IPS-NIHi7 (cell line): ENCODE measurements at regions not wholly inside any gene's neighbourhood (a gene's known extent, or its start where the extent isn't known, plus 50 kb on each side); places are given as distances from the start of the nearest gene placed in this dataset.

Experiments used
- DNase-seq: peaks from one replicate; pipeline ENCODE4 v3.0.0; 2012; ENCODE audit warnings: mixed read lengths; ENCODE audit errors: extremely low spot score

DNA sequence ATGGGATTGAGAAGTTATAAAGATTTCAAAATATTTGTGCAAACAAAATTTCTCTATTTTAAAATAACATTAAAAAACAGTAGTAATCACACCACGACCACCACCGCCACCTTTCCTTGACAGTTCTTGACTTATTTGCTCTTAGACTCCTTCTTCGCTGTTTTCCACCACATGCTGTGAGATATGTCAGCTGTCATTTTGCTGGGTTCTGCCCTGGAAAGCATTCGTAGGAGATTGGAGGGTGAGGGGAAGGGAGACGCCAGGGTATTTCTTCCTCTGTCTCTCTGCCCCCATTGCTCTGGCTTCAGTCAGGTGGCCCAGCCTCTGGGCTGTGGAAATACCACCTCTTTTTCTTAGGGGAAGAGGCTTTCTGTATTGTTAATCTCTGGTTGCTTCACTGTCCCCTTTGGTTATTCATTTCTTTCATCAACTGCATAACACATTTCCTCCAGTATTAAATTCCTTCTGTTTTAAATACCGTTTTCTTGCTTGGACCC is 186.2 kb downstream of the NEDD1 start:
- DNase-seq = no peak

DNA sequence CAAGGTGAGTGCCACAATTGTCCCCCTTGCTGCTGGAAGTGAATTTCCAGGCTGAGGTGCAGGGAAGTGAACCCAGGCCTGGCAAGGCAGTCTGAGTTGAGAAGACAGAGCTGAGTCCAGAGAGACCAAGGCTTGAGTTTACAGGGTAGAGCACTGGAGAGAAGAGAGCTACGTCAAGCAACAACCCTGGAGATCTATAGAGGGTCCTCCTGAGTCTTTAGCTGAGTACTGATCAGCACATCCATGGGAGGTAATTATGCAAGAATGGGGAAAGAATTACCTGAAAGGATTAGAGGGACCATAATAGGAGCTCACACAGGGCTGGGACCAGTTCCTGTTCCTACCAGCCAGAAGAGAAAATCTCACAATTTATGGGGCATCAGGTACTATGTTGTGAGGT is 190.7 kb downstream of the NEDD1 start:
- DNase-seq = no peak

DNA sequence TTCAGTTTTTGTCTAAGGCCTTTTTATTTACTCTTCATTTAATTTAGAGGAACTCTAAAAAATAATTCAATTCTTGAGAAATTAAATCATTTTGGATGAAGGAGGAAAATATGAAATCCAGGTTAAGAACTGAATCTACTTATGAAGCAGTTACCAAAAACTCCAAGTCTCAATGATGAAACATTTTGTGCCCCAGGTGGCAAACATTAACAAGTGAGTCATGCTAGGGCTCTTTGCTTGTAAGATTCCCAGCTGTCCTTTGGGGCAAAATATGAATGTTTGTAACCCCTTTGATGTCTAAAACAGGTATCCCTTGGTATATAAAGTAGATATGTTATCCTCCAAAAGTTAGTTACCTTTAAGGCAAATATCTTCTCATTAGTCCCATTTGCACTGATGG is 202.4 kb downstream of the NEDD1 start:
- no peak for DNase-seq

DNA sequence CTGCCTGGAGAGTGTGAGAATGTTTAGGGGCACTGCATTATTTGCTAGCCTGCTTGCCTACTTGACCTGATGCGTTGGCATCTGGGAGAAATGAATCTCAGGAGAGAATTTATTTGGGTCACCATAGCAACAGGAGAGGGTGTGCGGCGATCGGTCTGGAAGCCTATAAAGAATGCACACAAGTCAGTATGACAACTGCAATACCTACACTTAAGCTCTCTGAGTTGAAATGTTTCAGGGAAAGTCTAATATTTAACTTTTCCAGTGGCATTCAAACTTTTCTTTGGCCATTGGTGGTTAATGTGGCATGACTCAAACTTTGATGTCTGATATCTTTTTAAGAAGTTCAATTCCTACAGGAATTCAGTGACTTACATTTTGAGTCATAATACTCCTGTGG is 205.1 kb downstream of the NEDD1 start:
- no peak for DNase-seq

DNA sequence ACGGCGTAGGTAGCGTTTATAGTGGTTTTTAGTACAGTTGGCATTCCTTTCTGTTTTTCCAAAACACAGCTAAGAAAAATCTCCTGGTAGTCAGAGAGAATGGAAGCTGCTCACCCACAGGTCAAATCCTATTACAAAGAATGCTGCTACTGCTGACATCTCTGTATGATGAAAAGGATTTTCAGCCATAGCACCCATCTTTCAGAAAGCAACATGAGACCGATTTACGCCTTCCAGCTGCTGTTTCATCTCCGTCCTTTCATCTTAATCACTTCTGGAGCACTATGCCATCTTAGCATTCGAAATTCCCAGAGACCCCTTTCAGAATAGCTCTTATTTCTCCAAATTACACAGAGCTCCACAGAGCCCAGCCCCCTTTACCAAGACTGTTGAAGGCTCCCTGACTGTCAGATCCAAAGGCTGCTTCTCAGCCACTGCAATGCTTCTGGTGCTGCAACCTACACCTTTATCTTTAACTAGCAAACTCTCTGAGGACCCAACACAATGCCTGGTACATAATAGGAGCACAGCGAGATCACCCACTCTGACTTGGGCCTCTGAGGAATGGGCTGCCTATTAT is 211.8 kb downstream of the NEDD1 start:
- no peak for DNase-seq

DNA sequence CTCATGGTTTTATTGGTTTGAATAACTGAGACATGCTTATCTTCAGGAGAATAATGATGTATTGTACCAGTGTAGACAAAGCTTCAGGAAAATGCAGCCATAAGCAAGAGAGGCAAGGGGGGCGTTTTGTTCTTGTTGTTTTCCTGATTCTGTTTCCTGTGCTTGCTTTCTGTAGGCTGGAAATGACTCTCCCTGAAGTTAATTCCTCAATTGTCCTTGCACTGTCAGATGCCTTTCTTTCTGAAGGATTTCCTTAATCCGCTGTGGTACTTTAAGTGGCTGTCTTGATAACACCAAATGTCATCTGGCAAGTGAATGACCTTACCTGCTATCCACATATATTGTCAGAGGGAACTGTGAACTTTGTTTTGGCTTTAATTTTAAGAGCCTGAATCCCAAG is 220.0 kb downstream of the NEDD1 start:
- no peak for DNase-seq

DNA sequence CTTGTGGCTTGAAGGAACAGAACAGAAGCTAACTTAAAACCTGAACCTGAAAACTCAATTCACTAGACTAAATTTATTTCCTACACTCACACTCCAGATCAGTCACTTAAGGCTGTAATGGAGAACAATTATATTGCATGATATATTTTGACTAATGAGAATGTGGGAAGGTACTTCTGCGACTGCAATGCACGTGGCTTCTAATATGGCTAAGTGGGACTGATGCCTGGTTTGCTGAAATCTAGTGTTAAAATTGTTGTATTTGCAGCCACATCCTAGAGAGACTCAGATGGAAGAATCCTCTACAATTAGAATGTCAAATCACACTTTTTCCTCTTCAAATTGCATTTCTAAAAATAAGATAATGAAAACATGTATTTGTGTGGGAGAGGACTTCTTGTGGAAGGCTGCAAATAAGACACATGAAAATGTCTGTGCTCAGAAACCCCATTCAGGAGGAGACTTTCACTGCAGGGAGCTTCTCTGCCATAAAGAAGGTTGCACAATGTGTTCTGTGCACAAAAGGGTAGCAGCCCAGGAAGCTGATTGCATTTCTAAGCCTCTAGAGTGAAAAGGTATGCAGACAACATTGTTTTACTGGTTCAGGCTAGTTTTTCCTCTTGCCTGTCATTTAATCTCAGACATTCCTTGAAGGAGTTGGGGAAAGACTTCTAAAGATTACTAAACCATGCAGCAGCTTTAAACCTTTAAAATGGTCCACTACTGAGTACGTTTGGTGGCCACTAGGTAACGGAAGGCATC is 224.3 kb downstream of the NEDD1 start:
- peak; percentile 59 for DNase-seq

DNA sequence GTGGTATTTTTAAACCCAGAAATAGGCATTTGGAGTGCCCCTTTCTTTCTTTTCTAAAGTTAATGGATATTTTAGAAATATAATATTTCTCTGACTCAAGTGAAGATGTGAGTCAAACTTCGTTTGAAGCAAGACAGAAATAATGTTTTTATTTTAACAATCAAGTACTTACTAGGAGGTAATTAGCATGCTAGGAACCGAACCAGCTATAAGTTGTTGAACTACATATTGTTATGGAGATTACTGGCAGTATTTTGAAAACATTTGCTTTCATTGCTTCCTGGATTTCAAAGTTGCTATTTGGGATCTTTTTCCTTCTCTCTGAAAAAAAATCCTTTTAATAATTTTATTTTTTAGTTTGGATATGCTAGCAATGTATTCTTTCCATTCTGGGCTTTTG is 225.2 kb downstream of the NEDD1 start:
- no peak for DNase-seq

DNA sequence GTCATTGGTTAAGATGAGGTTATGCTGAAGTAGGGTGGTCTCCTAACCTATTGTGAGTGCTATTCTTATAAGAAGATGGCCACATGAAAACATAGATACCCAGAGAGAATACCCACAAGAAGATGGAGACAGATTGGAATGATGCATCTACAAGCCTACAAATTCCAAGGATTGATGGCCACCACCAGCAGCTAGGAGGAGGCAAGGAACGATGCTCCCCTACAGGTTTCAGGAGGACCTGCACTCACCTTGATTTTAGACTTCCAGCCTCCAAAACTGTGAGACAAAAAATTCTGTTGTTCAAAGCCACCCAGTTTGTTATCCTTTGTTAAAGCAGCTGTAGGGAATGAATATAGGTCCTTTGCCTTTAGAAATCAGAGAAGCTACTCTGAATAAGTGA is 227.4 kb downstream of the NEDD1 start:
- no peak for DNase-seq

DNA sequence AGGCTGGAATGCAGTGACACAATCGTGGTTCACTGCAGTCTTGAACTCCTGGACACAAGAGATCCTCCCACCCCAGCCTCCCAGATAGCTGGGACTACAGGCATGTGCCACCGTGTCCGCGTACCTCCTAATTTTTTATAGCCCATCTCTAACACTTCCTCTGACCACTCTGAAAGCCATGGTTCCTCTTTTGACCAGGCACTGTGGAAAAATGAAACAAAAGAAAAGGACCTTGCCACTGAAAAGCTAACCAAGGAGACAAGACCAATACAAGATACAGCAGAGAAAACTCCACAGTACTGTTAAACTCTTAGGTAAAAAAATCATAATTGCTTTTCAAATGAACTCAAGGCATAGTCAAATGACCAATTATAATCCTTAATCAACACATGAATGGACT is 233.3 kb downstream of the NEDD1 start:
- DNase-seq = no peak

DNA sequence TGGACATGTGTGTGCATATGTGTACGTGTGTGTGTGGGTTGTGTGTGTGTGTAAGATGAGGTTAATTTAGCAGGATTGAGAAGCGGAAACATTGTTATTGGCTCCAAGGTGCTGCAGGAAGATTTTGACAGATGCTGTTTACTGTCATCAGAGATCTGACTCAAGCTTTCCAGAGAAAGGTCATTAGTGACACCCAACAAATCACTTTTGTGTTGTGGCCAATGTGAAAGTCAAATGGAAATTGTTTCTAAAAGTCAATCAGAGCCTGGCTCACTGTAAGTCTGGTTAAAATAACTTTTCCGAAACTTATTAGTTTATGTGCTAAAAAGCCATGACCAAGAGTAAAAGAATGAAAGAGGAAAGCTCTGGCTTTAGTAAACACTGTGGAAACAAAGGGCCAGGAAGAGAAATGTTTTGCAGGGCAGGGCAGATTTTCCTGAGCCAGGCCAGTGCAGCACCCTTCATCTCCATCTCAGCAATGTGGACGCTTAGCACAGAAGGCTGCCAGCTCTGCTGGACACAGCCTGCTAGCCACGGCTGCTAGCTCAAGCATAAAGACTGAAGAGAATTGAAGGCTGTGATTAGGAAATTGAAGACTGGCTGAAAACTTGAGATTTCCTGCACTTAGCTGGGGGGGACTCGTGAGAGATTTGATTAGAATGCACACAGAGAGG is 235.8 kb downstream of the NEDD1 start:
- no peak for DNase-seq

DNA sequence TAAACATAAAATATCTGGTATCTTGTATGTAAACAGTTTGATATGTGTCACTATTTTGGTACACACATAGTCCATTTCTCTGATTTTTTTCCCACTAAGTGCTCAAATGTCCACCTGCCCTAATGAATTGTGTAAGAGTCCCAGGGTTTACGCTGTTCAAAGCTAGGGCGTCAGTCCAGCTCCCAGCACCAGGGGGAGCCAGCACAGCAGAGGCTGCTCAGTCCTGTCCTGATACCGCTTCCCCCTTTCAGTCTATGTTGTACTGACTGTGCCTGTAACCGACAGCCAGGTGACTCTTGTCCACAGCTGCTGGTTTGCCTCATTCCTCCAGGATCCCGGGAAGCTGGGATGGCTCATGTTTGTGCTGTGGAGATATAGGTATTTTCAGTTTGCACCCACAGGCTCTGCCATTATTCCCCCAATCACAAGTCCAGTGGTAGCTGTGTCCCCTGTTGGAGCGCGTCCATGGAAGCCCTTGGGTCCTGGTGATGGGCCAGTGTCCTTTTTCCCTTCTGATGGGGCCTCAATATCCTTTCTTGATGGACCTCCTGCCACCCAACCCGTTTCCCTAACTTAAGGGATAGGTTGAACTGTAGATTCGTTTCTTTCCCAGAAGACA is 242.0 kb downstream of the NEDD1 start:
- DNase-seq = peak; percentile 83

DNA sequence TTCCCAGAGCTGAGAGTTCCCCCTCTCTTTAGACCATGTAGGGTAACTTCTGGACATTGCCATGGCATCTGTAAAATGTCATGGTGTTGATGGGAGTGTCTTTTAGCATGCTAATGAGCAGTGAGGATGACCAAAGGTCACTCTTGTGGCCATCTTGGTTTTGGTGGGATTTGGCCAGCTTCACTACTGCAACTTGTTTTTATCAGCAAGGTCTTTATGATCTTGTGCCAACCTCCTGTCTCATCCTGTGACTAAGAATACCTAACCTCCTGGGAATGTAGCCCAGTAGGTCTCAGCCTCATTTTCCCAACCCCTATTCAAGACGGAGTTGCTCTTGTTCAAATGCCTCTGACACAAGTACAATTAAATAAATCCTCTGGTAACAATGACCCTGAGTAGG is 244.4 kb downstream of the NEDD1 start:
- no peak for DNase-seq

DNA sequence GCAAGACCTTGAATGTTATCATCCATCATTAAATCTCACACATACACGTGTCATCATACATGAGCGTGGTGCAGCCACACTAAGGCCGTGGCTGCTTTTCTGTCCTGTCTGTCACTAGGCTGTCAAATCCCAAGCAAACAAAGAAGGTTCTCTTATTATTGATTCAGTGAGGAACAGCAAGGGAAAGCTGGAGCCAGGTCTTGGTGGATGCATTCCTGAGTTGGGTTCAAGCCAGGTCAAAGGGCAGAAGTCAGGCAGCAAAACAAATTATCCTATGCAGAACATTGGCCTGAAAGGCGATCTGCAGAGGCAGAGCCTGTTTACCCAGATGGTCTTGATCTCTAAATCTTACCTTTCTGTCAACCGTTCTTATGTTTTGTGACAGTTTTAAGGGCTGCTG is 252.3 kb downstream of the NEDD1 start:
- DNase-seq = no peak

DNA sequence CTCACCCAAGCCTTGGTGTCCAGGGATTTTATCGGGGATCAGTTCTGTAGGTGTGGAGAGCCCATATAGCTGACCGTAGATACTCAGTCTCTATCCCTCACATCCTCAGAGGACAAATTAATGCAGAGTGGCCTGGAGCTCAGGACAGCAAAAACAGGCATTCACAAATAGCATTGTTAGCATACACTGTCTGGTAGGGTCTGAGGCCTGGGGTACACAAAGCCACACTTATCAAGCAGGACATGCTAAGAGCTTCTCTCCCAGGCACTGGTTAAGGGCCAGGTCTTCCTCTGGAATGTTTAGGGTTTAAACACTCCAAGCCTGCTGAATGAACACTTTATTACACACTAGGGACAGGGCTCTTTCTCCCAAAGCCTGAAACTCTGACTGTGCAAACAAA is 253.2 kb downstream of the NEDD1 start:
- no peak for DNase-seq

DNA sequence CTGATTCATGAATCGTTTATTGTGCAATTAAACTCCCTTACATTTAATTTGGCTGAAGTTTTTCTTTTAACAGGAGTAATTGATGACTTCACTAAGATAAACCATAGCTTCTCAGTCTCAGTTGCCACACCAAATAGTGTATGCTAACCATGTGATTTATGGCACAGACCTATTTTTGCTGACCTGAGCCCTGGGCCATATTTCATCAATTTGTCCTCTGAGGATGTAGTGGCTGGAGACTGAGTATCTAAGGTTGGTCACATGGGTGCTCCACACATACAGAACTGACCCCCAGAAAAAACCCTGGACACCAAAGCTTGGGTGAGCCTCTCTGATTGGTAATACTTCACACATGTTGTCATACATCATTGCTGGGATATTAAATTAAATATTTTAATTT is 255.1 kb downstream of the NEDD1 start:
- no peak for DNase-seq

DNA sequence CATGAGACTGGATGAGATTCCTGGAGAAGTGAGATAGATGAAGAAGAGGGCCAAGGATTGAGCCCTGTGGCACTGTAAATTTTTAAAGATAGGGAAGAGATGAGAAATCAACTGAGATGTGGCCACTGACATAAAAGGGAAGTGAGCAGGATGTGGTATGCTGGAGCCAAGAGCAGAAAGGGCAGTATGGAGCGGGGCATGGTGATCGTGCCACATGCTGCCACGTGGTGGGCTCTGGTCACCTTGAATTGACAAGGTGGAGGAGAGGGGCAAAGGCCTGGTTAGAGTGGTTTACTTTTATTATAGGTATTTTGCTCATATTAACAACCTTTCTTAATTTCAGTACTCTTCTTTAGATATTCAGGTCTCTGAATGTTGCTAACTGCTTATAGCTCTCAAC is 257.9 kb downstream of the NEDD1 start:
- DNase-seq = no peak

DNA sequence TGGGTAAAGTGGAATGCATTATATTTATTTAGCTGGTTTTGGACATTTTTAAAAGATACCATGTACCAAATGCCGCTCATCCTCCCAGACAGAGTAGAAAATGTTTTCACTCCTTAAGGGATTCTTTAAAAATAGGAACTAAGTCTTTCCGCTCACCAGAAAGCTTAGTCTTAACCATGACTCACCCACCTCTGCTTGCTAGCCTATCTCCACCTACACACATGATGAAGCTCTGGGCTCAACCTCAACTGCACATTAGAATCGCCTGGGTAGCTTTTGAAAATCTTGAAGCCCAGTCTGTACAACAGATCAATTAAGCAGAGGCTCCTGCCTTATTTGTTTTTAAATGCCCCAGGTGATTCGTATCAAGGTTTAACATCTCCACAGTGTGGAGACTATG is 260.5 kb downstream of the NEDD1 start:
- no peak for DNase-seq

DNA sequence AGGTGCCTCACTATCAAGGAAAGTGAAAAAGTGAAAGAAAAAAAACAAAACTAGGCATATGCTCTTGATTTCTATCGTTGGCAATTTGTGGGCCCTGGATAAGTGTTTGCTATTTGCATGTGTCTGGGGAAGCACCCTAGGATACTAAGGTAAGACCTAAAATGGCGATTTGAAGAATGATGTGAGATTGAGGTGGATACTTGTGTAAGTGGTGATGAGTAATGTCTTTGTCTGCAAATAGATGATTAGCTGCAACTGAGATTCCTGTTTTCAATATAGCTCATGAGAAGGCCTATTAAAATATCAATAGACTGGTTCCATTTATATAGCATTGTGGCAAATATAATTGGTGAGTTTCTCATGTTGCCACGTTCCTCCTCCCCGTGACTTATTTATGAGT is 261.7 kb downstream of the NEDD1 start:
- DNase-seq = no peak

DNA sequence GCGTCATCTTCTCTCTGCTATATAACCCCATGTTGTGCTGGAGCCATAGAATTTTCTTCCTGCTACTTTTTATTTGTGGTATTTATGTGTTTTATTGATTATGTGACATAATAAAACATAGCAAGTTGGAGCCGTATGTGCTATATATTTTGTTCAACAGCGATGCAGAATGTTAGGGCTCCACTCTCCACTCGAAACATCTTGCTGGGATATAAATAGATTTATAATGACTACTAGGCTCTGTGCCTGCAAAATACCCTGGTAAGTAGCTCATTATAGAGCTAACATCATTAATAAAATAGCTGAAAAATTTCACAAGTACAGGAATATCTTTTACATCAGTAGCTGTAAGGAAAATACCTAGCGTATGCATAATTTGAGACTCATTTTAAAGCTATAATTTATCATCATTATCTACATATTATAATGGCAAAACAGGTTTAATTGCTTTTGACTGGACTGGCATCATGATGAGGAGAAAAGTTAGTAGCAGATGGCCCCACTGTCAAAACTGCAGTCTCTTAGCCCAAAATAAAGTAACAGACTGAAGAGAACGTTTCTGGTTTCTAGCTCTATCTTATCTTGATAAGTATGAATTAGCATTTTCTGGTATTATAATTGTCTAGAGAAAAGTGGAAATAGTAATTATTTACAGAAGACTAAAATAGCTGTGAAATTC is 263.0 kb downstream of the NEDD1 start:
- no peak for DNase-seq

DNA sequence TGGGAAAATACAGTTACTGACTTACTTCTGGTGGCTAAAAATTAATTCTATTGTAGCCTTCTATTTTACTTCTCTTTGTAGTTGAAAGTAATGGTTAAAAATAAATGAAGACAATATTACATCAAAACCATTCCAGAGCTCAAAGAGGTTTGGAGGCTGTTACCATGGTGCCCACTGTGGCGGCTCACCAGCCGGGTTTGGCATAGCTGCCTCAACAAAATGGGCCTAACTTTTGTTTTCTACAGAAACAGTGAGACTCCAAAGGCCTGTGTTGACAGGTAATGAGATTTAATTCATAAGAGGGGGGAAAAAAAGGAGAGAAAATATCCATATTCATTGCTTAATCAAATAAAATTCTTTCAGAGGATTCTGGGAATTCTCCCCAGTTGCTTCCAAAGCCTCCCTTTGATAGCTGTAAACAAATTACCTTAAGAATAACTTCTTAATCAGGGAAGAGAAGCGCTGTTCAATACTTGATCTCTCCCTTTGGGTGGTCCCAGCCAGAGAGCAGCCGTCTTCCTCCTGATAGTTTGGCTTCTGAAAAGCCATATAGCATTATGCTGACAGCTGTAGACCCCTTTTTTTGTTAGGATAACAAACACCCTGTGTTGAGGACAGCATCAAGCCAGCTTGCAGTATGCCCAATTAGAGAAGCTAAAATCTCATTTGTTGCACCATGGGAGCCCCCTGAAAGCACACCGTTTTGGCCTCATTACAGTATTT is 266.8 kb downstream of the NEDD1 start:
- no peak for DNase-seq
